ENCODE measurements at regions not wholly inside any gene's neighbourhood (a gene's known extent, or its start where the extent isn't known, plus 50 kb on each side); places are given as distances from the start of the nearest gene placed in this dataset.

- Histone ChIP-seq H3K27ac (ENCODE audit: low read length) (no peak overlapping the region), H3K36me3 (ENCODE audit: control insufficient read depth, insufficient read depth, low read length) (no peaks in the 10 kb centered on the region), H3K4me1 (ENCODE audit: control insufficient read depth, insufficient read depth, low read length) (no peaks in the 10 kb centered on the region), H3K4me3 (ENCODE audit: low read depth in 2 of 2, low read length in 2 of 2) (no peak overlapping the region), H3K9me3 (ENCODE audit: control insufficient read depth, insufficient read depth, low read depth, low read length) (no peaks in the 10 kb centered on the region), H3K27me3 (ENCODE audit: control insufficient read depth, insufficient read depth, low read length) (no peaks in the 10 kb centered on the region; the same call in none of the 2 replicates)
- DNase-seq (ENCODE audit: low read depth, low spot score) (no peak), ATAC-seq (no peak)
- TF ChIP-seq TCF7L2 (IDR thresholded peaks at IDR 0.05; ENCODE audit: low read depth, low read length) (no peak), SIN3A (IDR thresholded peaks at IDR 0.05; ENCODE audit: borderline replicate concordance, insufficient read depth, low read depth, low read length) (no peak), POLR2AphosphoS5 (IDR thresholded peaks at IDR 0.05; ENCODE audit: low read depth, low read length) (no peak), CTCF (IDR thresholded peaks at IDR 0.05) (no peak), REST (IDR thresholded peaks at IDR 0.05; ENCODE audit: insufficient read depth in 1 of 2, low read depth in 2 of 2, low read length in 1 of 2) (no peak)
- CTCF ChIA-PET: no interaction called here
- intact Hi-C loops (cut with micrococcal nuclease; ENCODE audit: unreplicated experiment) (no loop called here), in situ Hi-C loops (cut with HindIII; ENCODE audit: low pct_unique_long_range_greater_than_20kb, low sequenced_read_pairs) (no loop called here)
- POLR2A ChIA-PET: no interaction called here
- BruUV-seq (replicated peaks): no TSS peak
Measured at GRCh38 chr12:63304887-63305316, 153.9 kb upstream of the AVPR1A start.

DNA sequence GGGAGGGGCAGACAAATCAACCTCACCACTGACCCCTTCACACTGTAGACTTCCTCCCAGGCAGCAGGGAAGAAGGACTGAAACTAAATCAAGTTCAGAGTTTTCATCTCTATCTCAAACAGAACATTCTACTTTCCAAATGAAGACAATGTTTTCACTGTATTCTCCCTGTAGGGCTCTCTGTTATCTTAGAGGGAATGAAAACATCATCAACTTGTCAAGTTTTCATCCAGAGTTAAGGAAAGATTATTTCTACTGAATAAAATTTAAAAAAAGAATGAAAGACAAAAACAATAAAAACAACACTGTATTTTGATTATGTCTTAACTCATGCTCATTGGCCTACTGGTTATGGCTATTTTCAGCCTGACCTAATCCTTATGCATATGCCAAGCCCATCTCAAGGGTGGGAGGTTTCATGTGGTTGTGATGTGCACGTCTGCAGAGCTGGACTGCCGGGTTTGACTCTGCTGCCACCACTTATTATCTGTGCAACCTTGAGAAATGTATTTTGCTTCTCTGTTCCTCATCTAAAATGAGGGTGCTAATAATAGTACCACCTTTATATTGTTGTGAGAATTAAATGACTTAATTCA, 152.0 kb upstream of the AVPR1A start:
- TF ChIP-seq POLR2AphosphoS5 (IDR thresholded peaks at IDR 0.05; ENCODE audit: low read depth, low read length): no peak
- no peak for TF ChIP-seq SIN3A (IDR thresholded peaks at IDR 0.05; ENCODE audit: borderline replicate concordance, insufficient read depth, low read depth, low read length)
- no peak for TF ChIP-seq CTCF (IDR thresholded peaks at IDR 0.05)
- no peak for TF ChIP-seq TCF7L2 (IDR thresholded peaks at IDR 0.05; ENCODE audit: low read depth, low read length)
- TF ChIP-seq REST (IDR thresholded peaks at IDR 0.05; ENCODE audit: insufficient read depth in 1 of 2, low read depth in 2 of 2, low read length in 1 of 2): no peak
- no peaks in the 10 kb centered on the region; the same call in 1 of the 2 replicates for H3K27me3 ChIP-seq (ENCODE audit: control insufficient read depth, insufficient read depth, low read length)
- DNase-seq (ENCODE audit: low read depth, low spot score): no peak
- no peaks in the 10 kb centered on the region for H3K36me3 ChIP-seq (ENCODE audit: control insufficient read depth, insufficient read depth, low read length)
- in situ Hi-C loops (cut with HindIII; ENCODE audit: low pct_unique_long_range_greater_than_20kb, low sequenced_read_pairs) (no loop called here), intact Hi-C loops (cut with micrococcal nuclease; ENCODE audit: unreplicated experiment) (no loop called here)
- no peaks in the 10 kb centered on the region for H3K4me1 ChIP-seq (ENCODE audit: control insufficient read depth, insufficient read depth, low read length)
- H3K4me3 ChIP-seq (ENCODE audit: low read depth in 2 of 2, low read length in 2 of 2): no peak overlapping the region
- H3K9me3 ChIP-seq (ENCODE audit: control insufficient read depth, insufficient read depth, low read depth, low read length): no peaks in the 10 kb centered on the region
- CTCF ChIA-PET: no interaction called here
- no peak overlapping the region for H3K27ac ChIP-seq (ENCODE audit: low read length)
- BruUV-seq (replicated peaks): no TSS peak
- POLR2A ChIA-PET: no interaction called here
- ATAC-seq: no peak
